GM21576 (cell line): ENCODE measurements at regions not wholly inside any gene's neighbourhood (a gene's known extent, or its start where the extent isn't known, plus 50 kb on each side); places are given as distances from the start of the nearest gene placed in this dataset.

ENCODE experiments used
- ATAC-seq: cut with Tn5 transposase; IDR thresholded peaks from one replicate; pipeline ENCODE4 v1.9.1; 2021; ENCODE audit warnings: mild to moderate bottlenecking, moderate library complexity; ENCODE audit not compliant: unreplicated experiment

DNA sequence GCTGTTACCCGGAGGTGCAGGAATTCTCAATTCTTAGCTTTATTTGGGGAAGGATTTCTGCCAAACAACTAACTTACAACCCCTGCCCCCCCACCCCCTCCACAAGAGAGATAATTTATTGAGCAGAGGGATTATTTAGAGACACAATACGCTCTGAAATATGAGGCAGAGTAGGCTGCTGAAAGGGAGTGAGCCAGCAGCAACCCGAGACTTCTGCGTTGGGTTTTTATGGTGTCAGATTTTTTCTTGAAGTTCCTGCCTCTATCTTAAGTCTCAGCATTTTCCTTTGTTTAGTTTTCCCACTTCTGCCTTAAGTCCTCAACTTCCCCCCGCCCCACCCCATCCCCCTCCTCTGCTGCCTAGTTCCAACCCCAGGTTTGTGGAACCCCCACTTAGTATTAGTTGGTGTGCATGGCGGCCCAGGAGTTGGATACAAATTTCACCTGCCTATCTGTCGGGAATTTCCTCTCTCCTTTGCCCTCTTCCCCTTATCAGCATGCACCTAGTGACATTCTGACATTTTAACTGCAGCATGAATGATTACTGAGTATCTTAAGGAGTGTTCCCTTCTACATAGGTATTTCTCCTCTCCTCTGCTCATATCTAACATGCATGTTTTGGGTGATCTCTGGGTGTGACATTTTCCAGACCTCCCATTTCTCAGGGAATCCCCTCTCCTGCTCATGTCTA, 1635.9 kb upstream of the LRRTM1 start:
- ATAC-seq: no peak

DNA sequence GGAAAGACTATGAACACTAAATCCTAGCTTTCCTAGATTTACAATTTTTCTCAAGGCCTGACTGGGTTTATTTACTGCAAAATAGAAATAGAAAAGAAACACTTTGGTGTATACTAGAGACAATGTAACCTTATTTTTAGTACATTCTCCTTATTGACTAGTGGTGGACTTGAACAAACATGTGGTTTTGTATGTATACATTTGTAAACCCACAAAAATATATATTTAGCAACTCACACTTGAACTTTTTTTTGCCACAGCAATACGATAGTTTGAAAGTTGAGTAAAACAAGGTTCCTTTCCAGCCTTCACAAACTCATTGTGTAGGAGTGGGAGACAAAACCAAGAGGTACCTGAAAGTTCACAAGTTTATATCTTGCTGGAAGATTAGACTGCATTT, 1633.4 kb upstream of the LRRTM1 start:
- no peak for ATAC-seq

DNA sequence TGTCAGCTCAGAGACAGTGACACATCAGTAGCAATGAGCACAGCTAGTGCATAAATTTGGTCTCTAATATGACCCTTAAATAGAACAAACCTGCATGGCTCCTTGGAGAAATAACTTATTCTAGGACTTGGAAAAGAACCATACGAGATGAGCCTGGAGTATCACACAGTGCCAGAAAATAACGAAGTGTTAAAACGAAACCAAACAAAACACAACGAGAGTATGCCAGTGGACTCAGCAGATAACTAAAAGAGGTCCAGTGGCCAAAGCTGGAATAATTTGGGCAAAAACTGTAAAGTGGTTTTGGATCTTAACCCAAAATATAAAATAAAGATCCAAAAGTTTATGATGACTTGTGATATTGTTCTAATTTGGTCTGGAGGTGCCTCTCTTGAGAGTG, 1599.0 kb upstream of the LRRTM1 start:
- no peak for ATAC-seq

DNA sequence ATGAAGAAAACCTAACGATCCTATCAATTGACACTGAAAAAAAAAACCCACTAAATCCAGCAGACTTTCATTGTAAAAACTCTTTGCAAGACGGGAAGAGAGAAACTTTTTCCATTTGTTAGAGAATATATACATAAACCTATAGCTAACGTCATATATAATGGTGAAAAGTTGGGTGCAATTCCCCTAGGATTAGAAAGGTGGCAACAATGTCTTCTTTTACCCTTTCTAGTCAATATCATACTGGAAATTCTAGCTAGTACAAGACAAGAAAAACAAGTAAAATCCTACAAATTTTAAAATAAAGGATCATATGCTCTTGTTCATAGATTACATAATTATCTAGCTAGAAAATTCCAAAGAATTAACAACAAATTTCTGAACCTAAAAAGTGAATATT, 1596.5 kb upstream of the LRRTM1 start:
- ATAC-seq: no peak

DNA sequence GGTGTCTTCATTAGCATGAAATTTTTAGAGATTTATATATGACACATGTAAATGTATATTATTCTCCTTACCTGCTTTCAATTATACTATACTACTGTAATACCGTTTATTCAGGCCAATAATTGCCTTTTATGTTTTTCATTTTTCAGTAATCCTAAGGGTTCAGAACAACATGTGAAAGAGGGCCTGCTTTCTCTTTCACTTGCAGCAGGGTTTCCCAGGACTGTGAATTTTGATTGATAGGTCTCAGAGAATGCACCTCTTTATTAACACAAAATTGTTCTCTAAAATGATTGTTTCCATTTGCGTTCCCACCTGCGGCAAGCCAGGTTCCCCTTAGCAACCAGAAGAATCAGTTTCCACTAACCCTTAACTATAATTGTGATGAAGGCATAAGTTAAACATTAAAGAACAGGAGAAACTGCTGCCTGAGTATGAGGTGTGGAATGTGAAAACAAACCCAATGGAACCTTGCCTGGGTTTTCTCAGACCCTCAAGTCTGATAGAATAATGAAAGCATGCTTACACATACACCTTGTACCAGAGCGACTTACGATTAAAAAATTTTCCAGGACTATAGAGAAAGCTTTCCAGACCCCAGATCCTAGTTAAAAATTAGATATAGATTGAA, 1591.2 kb upstream of the LRRTM1 start:
- no peak for ATAC-seq

DNA sequence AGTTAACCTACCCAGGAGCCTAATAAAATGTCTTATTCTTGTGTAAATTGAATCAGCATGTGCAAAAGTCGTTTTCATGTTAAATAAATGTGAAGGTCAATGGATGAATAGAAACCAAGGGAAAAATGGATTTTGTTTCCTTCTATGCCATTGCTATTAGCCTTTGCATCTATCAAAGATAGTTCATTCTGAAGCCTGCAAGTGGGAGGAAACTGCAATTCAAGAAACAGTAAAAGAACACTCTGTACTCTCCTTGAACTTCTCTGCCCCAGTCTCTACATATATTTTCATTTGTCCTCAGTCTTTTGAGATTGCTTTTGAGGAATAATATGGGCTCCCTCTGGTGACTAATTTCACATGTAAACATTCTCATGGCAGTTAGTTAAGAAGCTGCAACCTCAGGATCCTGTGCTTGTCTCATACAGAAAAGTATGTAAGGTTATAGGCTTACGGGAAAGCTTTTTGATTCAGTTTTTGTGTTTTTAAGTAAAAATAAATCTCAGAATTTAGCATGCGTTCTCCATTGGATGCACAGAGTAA, 1590.0 kb upstream of the LRRTM1 start:
- ATAC-seq: no peak

DNA sequence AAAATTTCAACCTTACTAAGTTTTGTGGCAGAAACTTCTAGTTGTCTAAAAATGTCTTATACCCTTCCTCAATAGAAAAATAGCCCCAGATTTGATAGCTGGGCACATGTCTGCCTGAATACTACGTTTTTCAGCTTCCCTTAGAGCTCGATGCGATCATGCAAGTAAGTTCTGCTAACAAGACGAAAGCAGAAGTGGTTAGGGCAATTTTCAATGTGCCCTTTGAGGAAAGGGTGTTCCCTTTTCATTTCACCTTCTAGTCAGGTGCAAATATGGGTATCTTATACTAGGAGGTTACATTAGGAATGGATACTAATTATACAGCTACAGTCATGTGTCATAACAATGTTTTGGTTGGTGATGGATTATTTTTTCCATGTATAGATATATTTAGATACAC, 1572.1 kb upstream of the LRRTM1 start:
- ATAC-seq: no peak

DNA sequence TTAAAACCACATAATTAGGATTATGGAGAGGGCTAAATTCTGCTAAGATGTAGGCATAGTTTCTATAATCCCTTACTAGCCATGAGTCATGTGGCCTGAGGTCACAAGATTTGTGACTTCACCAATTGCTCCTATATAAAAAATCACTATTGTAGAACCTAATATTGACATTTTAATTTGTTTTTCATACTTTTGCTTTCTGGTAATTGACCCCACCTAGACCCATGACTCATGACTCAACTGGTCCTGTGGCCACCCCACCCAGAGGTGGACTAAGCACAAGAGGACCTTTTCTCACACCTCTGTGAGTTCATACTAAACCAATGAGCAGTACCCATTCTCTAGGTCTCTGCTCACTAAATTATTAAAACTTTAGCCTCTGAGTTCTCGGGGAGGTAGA, 1567.5 kb upstream of the LRRTM1 start:
- ATAC-seq: no peak

DNA sequence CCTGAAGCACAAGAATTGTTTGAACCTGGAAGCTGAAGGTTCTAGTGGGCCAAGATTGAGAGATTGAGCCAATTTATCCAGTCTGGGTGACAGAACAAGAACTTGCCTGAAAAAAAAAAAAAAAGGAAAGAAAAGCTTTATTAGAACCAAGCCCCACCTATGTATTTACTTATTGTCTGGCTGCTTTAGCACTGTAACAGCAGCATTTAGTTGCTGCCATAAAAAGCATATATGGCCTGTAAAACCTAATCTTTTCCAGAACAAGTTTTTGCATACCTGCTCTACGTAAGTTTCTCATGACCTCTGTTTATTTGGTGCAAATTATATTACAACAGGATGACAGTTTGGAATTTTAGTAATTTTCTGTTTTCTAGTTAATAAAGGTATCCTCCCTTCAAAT, 1565.6 kb upstream of the LRRTM1 start:
- no peak for ATAC-seq

DNA sequence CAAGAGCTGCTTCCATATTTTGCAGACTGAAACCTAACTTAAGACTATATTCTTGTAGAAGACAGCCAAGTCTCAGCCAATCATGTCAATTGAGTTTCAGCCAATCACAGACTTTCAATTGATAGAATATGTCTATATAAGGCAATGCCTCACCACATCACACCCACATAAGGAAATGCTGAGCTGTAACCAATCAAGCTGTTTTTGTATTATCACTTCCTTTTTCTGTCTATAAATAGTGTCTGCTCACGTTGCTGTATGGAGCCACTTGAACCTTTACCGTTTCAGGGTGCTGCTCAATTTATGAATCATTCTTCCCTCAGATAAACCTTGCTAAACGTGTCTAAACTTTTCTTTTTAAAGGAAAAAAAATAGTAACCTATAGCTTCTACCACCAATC, 1554.4 kb upstream of the LRRTM1 start:
- no peak for ATAC-seq

DNA sequence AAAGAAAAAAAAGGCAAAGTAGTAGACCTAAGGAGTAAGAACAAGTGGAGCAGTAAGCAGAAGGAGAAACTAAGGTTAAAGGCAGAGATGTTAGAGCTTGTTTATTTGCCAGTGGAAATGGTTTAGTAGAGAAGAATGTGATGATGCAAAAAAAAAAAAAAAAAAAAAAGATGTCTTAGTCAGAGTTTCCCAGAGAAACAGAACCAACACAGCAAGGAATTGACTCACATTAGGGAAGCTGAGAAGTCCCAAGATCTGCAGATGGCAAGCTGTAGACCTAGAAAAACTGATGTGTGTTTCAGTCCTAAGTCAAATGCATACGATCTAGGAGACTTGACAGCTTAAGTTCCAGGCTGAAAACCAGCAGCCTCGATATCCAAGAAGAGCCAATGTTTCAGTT, 1548.8 kb upstream of the LRRTM1 start:
- ATAC-seq: no peak

DNA sequence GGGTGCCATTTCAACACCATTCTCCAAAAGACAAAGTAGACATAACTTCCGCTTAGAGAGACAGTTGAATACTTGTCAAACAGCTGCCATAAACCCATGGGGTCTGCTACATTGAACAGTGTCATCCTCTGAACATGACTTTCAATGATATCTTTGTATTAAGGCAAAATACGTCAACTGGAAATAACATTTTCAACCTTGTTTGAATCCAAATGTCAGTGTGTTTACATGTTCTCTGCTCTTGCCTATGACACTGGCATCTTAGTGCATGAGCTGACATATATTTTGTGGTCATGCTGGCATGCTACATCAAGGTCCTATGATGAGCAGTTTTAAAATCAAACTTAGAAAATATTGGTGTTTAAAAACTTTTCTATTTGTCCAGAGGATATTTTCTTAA, 1548.1 kb upstream of the LRRTM1 start:
- no peak for ATAC-seq

DNA sequence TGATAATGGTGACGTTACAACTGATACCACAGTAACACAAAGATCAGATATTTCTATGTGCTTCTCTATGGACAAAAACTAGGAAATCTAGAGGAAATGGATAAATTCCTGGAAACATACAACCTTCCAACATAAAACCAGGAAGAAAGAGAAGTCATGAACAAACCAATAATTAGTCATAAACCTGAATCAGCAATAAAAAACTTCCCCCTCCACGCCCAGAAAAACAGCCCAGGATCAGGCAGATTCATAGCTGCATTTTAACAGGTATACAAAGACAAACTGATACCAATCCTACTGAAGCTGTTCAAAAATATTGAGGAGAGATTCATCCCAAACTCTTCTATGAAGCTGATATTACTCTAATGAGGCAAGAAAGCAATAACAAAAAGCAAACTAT, 1535.2 kb upstream of the LRRTM1 start:
- no peak for ATAC-seq

DNA sequence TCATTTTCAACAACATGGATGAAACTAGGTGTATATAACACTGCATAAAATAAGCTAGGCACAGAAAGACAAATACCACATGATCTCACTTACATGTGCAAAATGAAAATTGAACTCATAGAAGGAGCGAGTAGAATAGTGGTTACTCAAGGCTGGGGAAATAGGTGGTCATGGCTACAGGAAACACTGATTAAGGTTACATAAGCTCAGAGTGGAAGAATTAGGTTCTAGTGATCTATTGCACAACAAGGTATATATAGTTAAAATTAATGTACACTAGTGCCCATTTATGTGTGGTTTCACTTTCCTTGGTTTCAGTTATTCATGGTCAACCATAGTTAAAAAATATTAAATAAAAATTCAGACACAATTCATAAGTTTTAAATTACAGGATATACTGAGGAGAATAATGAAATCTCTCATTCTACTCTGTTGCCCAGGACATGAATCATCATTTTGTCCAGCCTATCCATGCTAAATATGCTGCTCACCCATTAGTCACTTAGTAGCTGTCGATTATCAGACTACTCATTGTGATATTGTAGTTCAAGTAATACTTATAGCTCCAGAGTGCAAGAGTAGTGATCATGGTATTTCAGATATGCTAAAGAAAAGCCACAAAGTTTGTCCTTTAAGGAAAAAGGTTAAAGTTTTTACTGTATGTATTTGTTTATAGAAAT, 1530.9 kb upstream of the LRRTM1 start:
- ATAC-seq: no peak

DNA sequence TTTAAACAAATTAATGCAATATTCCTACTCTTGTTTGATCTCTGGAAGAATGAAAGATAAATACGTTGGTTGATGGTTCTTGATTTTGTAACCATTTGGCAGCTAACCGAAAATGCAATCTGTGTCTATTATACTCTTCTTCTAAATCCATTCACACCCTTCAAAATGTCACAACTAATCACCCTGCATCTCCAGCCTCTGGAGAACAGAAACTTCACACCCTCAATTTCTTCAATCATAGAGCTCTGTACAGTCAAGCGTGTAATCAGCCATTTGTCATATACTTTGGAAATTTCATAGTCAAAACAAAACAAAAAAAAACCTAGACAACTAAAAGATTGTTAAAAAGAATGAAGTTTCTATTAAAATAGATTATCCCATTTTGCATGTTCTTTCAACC, 1482.3 kb upstream of the LRRTM1 start:
- ATAC-seq: no peak

DNA sequence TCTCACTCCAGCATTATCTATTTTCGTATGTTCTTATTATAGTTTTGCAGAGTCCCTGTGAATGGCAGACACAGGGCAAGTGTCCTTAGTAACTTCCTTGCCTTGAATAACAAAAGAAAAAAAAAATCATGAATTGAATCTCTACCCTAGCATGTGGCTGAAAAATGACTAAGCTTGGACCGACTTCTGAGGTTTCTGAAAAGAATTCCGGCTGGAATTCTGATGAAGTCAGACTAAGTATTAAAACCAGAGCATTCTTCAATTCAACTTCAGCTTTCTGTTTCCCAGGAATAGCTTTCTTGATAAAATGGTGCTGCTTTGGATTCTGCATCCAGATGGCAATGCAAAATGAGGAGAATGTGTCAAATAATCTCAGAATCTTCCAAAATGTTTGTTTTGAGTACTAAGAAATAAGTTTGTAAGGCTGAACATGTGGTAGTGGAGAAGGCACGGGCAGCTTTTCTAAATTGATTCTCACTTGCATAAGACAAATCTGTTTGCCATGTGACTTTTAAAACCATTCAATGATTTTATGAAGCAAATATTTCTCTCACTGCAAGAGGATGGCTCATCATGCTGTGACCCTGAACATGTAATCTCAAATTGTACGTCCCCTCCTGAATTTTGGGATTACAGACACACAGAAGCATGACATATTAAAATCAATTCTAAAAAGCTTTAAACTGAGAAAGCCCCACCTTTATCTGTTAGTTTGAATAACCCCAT, 1462.8 kb upstream of the LRRTM1 start:
- ATAC-seq: no peak

DNA sequence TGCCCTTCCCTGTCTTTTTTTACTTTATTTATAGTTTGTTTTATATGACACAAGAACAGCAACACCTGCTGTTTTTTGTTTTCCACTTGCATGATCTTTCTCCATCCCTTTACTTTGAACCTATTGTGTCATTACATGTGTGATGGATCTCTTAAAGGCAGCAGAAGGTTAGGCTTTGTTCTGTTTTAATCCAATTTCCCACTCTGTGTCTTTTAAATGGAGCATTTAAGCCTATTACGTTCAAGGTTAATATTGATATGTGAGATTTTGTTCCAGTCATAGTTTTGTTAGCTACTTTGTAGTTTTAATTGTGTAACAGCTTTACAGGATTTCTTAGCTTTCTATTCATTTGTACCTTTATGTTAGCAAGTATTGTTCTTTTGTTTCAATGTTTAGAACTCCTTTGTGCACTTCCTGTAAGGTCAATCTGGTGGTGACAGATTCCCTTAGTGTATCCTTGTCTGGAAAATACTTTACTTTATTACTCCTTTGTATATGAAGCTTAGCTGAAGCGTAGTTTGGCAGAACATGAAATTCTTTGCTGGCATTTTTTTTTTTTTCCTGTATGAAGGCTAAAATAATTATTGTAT, 1443.0 kb upstream of the LRRTM1 start:
- no peak for ATAC-seq

DNA sequence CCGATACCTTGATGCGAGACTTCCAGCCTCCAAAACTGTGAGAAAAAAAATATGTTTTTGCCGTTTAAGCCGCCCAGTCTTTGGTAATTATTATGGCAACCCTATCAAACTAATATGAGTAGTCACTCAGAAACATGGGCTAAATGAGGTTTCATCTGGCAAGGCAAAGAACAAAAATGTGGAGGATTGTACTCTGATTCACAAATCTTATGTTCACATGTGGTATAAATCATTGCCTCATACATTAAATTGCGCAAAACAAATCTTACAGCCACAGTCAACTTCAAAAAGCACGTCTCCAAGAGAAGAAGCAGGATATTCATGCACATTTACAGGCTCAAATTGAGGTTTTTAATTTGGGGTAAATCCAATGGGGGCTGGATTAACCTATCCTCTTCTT, 1435.4 kb upstream of the LRRTM1 start:
- ATAC-seq: no peak

DNA sequence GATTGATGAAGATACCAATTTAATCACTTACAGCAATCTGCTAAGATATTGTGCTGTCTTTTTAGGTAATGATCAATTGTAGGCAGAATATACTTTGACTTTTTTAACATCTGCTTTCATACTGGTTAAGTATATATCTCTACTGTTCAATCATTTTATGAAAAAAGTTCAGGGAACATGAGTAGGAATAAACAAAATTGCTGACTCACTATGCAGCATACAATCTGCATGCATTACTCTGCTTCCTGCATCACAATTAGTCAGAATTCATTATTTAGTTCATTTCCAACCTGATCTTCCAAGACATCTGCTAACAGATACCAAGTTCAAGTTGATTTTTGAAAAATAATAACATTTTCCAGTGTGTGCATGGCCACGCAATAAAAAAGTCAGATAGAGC, 1430.4 kb upstream of the LRRTM1 start:
- ATAC-seq: no peak

DNA sequence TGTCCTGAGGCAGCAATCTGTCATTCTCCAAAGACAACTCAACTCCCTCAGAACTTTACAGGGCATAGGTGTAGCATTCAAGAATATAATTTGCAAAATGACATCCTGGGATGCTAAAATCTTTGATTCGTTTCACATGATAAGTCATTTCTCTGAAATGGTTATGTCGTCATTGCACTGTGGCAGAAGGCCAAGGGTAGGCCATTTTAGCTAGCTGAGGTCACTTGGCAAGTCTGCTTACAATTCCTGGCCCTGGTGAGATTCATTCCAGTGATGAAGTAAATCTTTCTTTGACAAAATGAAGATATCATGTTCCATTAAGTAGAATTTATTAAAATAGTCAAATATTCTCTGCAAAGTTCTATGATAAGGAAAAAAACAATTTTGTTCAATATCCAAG, 1410.3 kb upstream of the LRRTM1 start:
- ATAC-seq: no peak

DNA sequence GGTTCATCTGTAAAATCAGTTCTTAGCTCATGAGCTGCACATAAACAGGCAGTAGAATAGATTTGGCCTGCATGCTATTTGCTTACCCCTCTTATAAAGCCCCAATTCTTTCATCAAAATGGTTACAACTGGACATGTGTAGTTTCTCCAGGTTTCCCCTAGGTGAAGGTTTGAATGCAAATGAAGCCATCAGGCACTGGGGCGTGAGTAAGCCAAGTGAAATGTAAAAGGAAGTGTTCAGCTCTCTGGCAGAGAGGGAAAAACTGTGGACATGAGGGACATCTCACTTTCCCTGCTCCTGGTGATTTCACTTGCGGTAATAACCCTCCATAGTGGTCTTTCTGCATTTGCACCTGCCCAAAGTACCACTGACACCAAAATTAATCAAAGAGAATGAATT, 1402.3 kb upstream of the LRRTM1 start:
- no peak for ATAC-seq
